Smooth muscle cell of the brain vasculature (primary cell): ENCODE measurements at regions not wholly inside any gene's neighbourhood (a gene's known extent, or its start where the extent isn't known, plus 50 kb on each side); places are given as distances from the start of the nearest gene placed in this dataset.

Experiments used
- DNase-seq: peaks from one replicate; pipeline ENCODE4 v3.0.0-alpha.2; 2012; ENCODE audit warnings: low read depth, low spot score

- DNase-seq = no peak
Observed at GRCh38 chr6:18752278-18753068, 365.3 kb downstream of the RNF144B start.

- DNase-seq = no peak
Observed at GRCh38 chr6:18753076-18753475, 365.9 kb downstream of the RNF144B start.

GRCh38 chr6:18763086-18763485 lies 375.9 kb downstream of the RNF144B start:
- no peak for DNase-seq

GRCh38 chr6:18784794-18785193 lies 397.6 kb downstream of the RNF144B start:
- no peak for DNase-seq

GRCh38 chr6:18785810-18786490 lies 398.8 kb downstream of the RNF144B start:
- no peak for DNase-seq

GRCh38 chr6:18792866-18793265 lies 405.7 kb downstream of the RNF144B start:
- no peak for DNase-seq

- DNase-seq = no peak
Observed at GRCh38 chr6:18795726-18796125, 408.6 kb downstream of the RNF144B start.

GRCh38 chr6:18820725-18821124 lies 433.6 kb downstream of the RNF144B start:
- no peak for DNase-seq

GRCh38 chr6:18823782-18824386 lies 436.7 kb downstream of the RNF144B start:
- no peak for DNase-seq

GRCh38 chr6:18829272-18829870 lies 442.2 kb downstream of the RNF144B start:
- no peak for DNase-seq

GRCh38 chr6:18835976-18836375 lies 448.8 kb downstream of the RNF144B start:
- DNase-seq = no peak

- no peak for DNase-seq
Observed at GRCh38 chr6:18837013-18837412, 449.9 kb downstream of the RNF144B start.

GRCh38 chr6:18842534-18842933 lies 455.4 kb downstream of the RNF144B start:
- DNase-seq = no peak

GRCh38 chr6:18845896-18846295 lies 458.7 kb downstream of the RNF144B start:
- no peak for DNase-seq

GRCh38 chr6:18846327-18846726 lies 459.2 kb downstream of the RNF144B start:
- no peak for DNase-seq

GRCh38 chr6:18861204-18861603 lies 474.1 kb downstream of the RNF144B start:
- no peak for DNase-seq

GRCh38 chr6:18883268-18883667 lies 496.1 kb downstream of the RNF144B start:
- DNase-seq = no peak

GRCh38 chr6:18883851-18884250 lies 496.7 kb downstream of the RNF144B start:
- no peak for DNase-seq

GRCh38 chr6:18893540-18894269 lies 506.6 kb downstream of the RNF144B start:
- DNase-seq = no peak

GRCh38 chr6:18897350-18897749 lies 510.2 kb downstream of the RNF144B start:
- no peak for DNase-seq

GRCh38 chr6:18904681-18905080 lies 517.5 kb downstream of the RNF144B start:
- no peak for DNase-seq

GRCh38 chr6:18920701-18921100 lies 533.6 kb downstream of the RNF144B start:
- DNase-seq = no peak
